ENCODE measurements at regions not wholly inside any gene's neighbourhood (a gene's known extent, or its start where the extent isn't known, plus 50 kb on each side); places are given as distances from the start of the nearest gene placed in this dataset.

DNA sequence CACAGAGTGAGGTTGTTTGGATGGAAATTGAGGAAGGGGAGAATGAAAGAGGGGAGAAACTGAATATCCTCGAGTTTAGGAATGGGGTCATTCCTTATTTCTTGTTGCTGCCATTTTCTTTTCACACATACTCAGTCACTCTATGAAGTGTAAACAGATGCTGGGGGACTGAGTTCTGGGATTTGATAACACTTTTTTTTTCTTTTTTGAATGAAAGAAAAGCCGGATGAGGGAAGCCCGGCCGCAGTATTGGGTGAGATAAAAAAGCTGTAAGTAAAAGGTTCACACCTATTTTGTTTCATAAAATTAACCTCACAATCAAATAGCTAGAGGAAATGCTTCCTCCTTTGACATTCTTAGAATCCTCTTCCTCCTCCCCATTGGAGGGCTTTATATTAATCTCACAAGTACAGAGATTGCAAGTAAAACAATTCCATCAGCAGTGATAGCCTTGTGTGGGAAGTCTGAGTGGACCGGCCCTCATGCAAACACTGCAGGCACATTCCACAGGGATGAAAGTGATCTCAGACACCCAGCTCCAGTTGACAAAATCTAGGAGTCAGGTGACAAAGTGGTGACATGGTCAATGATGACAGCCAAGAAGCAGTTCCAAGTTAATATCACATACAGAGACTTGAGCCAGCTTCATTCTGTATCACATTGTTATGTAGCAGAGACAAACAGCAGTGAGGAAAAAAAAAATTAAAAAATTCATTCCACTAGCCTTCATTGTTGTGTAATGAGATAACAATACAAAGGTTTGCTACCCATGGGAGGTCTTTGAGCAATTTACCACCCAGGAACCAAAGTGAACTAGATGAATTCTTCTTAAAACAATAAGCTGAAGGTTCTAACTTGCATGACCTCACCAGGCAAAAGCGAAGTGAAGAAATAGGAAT, 391.1 kb upstream of the HSF2 start:
- DNase-seq (ENCODE audit: low spot score) = no peak

DNA sequence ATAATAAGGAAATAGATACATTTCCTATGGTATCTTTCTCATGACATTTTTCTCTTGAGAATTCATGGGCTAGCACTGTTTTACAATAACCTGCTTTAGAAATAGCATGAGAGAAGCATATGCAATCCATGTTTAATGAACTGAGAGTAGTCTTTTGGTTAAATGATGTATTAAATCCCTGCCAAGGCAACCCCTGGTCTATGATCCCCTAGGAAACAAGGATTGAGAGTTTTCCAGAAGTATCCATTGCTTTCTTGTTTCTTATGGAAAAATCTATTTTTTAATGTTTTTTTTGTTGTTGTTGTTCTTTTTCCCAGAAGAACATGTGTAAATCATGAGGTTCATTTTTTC, 390.5 kb upstream of the HSF2 start:
- DNase-seq (ENCODE audit: low spot score) = no peak

DNA sequence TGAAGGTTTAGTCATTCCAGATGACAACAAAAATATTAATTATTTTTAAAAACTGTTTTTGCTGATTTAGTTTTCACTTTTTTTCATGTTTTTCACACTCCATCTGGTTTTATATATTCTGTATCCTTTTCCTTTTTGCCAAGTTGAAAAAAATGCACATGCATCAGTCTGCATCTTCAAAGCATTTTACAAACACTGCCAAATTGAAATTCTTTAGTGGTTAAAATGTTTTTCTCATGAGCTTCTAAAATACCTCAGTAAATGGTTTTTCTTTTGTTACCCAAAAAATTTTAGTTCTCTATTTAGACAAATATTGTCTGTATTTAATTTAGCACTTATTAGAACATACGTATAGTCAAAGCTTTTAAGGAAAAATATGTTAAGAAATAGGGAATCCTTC, 386.9 kb upstream of the HSF2 start:
- no peak for DNase-seq (ENCODE audit: low spot score)

DNA sequence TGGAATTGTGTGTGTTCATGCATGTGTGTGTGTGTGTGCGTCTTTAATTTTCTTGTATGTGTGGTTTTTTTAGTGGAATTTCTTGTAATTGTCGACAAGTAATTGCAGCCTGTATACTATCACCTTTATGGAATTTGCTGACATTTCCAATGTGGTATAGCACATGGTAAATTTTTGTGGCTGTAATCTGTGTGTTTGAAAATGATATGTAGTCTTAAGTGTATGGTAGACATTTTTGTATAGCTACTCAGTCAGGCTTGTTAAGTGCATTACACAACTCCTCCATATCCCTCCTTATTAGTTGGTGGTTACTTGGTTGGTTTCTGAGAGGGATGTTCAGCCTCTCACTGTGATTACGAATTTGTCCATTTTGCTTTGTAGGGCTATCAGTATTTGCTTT, 384.5 kb upstream of the HSF2 start:
- DNase-seq (ENCODE audit: low spot score) = no peak

DNA sequence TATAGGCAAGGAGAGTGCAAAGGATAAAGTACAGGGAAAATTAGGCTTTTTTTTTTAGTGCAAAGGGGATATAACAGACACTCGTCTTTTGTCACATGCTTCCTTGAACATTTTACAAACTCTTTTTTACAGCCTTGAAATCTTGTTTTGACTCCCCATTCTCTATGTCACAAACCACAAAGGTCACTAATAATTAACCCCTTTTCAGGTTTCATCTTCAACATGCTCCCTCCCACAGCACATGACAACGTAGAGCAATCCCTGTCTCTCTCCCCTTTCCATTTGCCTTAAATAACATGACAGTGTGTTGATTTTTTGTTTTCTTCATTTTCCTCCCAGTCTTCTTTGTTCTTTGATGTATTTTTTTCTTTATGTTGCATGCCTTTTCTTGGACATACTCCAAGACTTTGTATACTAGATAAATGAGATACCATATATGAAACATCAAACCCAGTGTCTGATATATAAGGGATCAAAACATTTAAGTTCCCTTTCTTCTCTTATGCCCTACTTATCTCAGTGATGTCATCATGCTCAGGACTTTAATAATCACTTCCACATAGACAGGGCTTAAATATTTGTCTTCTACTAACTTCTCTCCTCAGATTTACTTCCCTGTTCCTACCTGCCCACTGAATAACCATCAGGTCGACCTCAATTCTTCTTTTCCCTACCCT, 378.7 kb upstream of the HSF2 start:
- DNase-seq (ENCODE audit: low spot score) = no peak

DNA sequence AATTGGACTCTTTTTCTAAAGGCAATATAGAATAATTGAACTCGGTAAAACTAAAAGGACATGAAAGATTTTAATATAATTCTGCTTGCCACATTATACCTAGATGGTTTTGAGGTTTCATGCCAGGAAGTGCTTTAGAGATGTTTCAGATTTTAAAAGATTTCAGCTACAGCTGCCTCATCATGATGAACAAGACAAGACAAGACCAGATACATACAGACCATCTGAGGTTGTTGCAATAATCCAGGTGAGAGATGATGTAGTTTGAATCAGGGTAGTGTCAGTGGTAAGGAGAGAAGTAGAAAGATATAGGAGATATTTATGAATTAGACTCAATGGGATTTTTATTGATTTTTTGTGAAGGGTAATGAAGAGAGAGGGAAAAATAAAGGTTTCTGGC, 374.3 kb upstream of the HSF2 start:
- DNase-seq (ENCODE audit: low spot score) = no peak

DNA sequence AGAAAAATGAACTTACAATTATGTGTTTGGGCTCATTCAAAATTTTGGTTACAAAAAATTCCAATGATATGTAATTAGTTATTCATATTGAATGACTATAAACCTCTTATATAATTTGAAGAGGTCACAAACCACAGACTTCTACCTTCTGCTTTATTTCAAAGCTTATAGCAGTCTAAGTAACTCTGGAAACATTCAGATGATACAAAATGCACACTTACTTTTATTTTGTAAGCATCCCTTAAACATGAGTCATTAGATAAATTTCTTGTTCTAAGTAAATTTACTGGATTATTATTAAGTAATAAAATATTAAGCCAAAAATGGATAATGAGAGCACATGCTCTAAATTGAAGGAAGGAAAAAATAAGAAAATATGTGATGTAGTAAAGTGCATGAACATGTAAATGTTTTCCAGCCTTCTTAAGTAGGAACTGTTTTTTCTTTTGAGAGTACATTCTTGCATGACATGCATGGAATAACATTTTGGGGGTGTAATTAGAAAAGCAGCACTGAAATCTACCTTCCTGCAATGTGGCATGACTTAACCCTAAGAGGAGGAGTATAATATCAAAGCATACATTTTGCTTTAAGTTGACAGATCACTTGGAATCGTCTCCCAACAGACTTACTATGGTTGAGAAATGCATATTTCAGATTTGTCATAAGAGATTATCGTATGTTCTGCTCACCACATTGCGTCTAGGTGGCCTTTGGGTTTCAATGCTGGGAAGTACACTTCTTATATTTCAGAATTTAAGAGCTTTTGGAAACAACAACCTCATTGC, 372.7 kb upstream of the HSF2 start:
- no peak for DNase-seq (ENCODE audit: low spot score)

DNA sequence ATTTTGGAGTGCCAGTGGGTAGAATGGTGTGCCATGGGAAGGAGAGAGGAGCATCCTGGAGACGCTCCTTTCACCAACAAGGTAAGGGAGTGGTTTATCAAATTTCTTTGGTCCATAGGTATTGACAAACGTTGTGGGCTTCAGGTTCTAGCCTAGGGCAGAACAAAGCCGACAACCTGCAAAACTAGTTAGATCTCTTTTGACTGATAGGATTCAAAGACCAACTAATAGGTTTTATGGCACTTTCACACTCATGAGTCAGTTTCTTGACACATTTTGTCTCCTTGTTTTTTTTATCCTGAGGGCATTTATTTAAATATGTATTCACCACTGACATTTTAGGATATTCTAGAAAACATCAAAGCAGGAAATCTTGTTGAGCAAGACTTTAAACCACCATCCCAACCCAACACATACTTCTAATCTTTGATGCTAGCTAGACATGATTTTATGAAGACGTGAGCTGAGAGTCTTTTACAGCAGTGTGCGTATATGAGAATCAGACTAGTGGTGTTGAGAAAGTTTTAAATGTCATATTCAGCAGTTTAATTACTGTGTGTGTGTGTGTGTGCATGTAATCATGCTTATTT, 370.4 kb upstream of the HSF2 start:
- no peak for DNase-seq (ENCODE audit: low spot score)

DNA sequence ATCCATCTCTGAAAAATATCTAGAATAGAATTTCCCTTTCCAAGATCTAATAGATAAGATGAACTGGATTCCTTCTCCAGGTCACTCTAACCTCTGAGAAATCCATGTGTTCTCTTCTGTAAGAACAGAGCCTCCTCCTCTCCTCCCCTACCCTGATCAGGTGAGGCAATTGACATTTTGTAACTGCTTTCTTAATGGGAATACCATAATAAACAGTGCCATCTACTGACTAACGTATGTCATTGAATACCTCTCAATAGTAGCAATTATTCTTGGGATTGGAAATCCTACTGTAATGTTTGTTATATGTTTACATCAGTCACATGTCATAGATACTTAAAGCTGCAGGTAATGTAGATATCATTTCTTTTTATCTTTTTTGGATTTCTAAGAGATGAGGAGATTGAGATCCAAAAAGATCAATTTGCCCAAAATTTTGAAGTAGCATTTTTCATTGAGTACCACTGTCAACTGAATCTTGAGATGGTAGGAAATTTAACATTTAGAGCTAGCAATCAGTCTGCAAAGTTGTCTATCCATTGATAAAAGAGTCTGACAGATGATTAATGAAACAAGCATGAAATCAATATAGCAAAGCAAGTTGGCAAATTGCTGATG, 365.8 kb upstream of the HSF2 start:
- peak; percentile 7 for DNase-seq (ENCODE audit: low spot score)

DNA sequence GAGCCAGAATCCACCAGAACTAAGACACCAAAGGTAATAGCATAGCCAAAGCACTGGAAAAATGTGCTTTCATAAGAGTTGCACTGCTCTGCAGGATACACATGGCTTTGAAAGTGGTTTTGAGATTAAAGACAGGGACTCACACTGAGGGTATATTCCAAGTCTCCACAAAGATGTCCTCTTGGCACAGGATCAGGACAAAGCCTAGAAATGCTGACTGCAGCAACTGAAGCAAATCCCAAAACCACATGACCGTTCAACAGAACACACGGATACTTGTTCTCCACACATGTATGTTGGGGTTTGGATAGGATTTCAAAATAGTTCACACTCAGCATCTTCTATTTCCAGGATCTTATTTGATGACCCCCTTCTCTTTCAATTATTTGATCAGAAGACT, 364.3 kb upstream of the HSF2 start:
- DNase-seq (ENCODE audit: low spot score) = no peak

DNA sequence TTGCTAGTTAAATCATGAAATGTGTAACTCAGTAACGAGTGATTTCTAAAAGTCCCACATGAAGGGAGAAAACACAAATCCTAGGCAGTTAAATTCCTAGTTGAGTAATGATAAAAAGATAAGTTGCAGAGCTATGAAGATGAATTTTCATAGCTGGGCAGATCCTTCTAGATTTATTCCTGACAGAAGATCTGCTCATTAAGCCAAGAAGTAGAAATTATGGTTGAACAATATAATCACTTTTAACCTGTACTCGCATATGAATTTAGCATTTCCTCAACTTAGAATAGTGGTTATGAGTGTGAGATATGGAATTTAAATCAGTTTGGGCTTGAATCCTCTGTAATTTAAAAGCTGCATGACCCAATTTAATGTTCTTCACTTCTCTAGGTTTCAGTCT, 359.2 kb upstream of the HSF2 start:
- no peak for DNase-seq (ENCODE audit: low spot score)

DNA sequence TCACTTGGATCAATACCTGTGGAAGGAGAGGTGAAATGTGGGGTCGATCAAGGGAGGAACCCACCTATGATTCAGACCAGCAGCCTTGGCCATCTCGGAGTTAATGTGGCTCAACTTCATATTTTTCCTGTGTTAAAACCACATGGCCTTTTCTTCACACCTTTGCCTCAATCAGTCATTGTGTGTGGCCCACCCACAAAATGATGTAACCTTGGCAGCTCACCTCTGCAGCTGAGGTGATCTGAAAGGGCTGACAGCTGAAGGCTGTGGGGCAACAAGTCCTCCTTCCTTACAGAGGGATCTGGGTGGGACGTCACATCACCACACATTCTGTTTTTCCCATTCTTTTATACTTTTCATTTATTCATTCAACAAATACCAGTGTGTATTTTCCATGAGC, 357.1 kb upstream of the HSF2 start:
- no peak for DNase-seq (ENCODE audit: low spot score)

DNA sequence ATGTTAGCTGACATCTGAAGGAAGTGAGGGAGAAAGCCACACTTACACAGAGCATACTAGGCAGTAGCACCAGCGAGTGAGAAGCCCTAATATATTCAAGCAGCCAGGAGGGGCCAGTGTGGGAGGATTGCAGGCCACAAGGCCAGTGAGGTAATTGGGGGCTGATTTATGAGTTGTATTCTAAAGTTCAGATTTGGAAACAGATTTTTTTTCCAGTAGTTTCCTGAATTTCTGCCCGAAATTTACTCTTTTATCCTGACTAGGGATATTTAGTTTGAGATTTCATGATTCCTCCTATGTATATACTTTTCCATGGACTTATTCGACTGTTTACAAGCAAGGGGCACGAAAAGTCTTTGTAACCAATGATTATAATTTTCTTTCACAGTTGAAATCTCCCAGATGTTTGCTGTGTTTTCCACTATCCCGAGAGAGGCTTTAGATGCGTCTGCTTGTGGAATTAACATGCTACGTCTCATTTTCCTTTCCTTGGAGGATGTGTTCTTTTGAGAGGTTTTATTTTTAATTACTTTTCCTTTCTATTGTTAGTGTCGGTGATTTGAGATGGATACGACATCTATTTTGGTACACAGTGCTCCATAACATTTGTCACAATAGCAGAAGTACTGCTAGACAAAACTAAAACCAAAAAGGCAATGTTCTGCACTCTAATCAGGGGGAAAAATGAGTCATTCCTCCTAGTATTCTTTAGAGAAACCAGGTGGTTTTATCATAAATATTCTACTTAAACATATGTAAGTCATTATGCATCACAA, 356.3 kb upstream of the HSF2 start:
- DNase-seq (ENCODE audit: low spot score) = no peak

DNA sequence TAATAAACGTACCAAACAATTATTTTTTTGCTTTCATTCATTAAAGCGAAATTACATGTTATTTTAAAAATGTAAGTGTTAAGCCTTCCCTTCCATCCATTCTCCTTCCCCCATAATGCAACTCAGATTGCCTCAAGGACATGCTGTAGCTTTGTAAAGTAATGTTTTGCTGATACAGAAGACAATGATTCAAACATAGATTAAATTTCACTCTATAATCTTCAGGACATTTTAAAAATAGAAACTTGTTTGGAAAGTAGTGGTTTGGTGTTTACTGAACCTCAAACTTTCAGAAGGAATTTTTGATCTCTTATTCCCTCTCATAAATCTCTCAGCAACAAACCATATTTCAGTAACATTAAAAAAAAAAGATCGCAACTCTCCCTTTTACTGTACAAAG, 350.9 kb upstream of the HSF2 start:
- no peak for DNase-seq (ENCODE audit: low spot score)

DNA sequence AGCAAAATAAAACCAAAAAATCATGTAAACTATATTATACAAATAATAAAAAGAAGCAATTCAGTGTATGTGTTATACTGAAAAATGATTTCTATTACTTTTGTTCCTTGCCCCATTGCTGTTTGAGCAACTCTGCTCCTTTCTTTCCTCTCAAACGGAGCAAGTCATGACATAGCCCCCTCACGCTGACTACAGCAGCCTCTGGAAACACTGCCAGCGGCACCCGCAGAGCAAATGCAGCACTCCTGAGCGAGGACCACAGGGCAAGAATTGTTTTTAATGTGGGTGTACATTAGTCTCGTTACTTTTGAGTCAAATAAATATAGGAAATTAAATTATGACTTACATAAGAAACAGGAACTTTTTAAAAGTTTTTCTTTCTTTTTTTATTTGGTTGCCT, 350.1 kb upstream of the HSF2 start:
- no peak for DNase-seq (ENCODE audit: low spot score)

DNA sequence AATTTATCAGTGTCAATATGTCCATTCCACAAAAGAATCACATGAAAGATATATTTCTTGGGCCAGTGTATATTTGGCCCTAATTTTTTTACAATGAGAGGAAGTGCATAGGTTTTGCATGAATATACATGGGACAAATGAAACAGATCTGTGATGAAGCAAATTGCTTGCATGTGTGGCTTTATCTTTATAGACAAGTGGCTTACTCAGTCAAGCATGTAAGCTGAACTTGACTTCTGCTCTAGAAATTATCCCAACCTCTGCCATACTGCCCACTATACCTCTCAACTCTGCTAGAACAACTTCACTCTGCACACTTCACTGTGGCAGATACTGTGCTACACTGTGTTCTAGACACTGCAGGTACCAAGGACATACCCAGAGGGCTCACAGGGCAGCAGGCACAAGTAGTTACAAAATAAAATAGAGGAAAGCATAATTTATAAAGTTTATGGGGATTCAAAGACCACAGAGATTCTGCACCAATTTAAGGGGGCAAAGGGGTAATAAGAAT, 349.2 kb upstream of the HSF2 start:
- DNase-seq (ENCODE audit: low spot score) = no peak

DNA sequence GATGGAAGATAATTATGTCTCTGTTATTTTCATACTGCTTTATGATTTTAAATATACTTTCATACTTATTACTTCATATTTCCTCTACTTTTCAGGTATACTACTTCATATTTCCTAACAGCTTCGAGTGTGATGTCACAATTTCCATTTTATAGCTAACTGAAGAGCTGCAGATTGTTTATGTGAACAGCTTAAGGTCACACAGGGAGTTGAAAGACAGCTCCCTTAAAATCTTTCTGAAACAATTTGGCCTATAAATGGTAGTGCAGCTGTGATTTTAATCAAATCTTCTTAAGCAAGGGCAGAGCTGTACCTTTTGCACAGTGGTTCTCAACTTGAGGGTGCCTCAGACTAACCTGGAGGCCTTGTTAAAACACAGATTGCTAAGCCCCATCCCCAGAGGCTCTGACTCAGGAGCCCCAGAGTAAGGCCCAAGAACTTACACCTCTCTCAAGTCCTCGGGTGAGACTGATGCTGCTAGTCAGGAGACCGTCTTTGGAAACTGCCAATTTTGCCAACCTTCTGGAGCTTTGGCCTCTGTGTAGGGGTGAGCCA, 347.0 kb upstream of the HSF2 start:
- DNase-seq (ENCODE audit: low spot score) = no peak

DNA sequence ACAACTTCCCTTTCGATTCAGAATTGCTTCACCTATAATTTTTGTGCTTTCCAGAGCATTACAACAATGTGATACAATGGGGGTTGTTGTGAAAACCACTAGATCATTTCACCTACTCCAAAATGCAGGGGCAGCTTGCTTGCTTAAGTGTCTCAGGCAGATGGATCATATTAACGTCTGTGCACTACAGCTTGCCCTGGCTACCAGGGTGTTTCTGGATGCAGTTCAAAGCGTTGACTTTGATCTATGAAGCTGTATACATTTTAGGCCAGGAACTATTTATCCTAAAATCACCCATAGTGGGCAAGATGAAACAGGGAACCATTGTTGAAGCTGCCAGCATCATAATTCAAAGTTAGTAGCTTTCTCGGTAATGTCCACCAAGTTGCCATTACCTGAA, 339.5 kb upstream of the HSF2 start:
- no peak for DNase-seq (ENCODE audit: low spot score)

DNA sequence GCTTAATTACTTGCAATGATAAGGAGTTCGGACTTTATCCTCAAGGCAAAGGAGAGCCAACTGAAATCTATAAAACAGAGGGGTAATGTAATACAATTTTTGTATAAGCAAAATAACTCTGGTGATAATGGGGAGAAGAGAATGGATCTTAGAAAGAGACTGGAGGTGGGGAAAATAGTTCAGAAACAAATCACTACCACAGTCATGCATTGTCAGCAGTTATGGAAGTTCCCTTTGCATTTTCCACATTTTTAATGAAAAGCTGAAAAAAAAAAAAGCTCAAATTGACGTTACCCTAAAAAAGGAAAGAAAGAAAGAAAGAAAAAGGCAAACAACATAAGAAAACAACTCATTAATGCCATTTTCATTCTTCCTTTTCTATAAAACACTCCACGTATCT, 337.6 kb upstream of the HSF2 start:
- DNase-seq (ENCODE audit: low spot score) = no peak

DNA sequence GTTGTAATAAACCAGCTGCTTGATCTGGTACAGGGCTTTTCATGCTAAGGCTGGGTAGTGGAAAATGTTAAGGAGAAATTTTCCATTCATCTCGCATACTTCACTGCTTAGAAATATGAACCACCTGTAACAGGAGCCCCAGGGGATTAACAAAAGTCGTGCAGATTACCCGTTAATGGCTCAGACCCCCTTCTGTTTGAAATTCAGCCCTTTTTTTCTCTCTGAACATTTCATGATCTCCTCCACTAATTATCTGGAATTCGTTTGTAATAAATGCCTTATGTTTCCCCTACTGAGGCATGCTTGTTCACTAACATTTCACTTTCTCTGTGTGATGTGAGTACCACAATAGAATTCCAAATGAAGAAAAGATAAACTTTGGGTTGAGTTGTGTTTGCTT, 336.4 kb upstream of the HSF2 start:
- DNase-seq (ENCODE audit: low spot score) = no peak

DNA sequence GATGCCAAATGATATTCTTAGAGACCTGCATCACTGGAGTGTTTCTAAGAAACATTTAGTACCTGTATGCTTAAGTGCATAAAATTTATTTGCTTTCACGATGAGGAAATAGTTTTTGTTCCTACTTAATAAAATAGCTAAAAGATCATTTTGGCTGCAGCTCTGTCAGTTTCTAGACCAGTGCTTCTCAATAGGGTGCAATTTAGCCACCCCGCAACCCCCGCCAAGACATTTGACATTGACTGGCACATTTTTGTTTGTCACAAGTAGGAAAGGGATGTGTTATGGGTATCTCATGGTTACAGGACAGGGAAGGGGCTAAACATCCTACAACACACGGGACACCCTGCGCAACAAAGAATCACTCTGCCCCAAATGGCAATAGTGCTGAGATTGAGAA, 335.7 kb upstream of the HSF2 start:
- no peak for DNase-seq (ENCODE audit: low spot score)
